GM12875 (cell line): ENCODE measurements at regions not wholly inside any gene's neighbourhood (a gene's known extent, or its start where the extent isn't known, plus 50 kb on each side); places are given as distances from the start of the nearest gene placed in this dataset.
"Not testable (repeated sequence)": the region's sequence is repeated elsewhere in the genome, so short reads cannot be mapped to it uniquely, and the experiment has no call there.

Source experiments
- H3K4me3 ChIP-seq: one replicate; pipeline ENCODE4 v1.5.1; 2011; ENCODE audit warnings: low read depth, low read length, control low read depth
- TF ChIP-seq, protein P1 (sequence below): IDR thresholded peaks from 2 replicates; pipeline ENCODE4 v1.5.1; 2011; ENCODE audit warnings: low read depth, mild to moderate bottlenecking, control low read depth, inconsistent platforms, low read length, moderate library complexity, borderline replicate concordance; ENCODE audit not compliant: insufficient read depth

DNA sequence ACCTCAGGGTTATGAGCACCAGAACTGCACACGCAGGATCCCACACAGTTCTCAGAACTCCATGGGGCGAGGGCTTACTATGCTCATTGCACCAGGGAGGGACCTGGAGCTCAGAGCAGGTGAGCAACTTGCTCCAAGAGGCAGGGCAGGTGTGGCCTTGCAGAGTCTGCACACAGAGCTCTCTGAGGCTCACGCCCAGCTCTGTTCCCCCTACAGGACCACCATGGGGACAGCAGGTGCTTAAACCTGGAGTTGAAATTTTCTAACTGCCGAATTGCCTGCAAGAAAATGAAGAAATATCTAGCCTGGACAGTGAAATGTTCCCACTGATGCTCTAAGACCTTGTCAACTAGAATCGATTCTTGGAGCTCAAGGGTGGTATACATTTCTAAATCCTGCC lies 49.9 kb upstream of the MSMB start:
- H3K4me3 ChIP-seq, result not testable (repeated sequence)

- H3K4me3 ChIP-seq, result no peak overlapping the region
These were observed 50.4 kb upstream of the MSMB start for GRCh38 chr10:46096446-46096845.

GRCh38 chr10:46096909-46097575 lies 51.0 kb upstream of the MSMB start:
- TF ChIP-seq, protein P1, sequence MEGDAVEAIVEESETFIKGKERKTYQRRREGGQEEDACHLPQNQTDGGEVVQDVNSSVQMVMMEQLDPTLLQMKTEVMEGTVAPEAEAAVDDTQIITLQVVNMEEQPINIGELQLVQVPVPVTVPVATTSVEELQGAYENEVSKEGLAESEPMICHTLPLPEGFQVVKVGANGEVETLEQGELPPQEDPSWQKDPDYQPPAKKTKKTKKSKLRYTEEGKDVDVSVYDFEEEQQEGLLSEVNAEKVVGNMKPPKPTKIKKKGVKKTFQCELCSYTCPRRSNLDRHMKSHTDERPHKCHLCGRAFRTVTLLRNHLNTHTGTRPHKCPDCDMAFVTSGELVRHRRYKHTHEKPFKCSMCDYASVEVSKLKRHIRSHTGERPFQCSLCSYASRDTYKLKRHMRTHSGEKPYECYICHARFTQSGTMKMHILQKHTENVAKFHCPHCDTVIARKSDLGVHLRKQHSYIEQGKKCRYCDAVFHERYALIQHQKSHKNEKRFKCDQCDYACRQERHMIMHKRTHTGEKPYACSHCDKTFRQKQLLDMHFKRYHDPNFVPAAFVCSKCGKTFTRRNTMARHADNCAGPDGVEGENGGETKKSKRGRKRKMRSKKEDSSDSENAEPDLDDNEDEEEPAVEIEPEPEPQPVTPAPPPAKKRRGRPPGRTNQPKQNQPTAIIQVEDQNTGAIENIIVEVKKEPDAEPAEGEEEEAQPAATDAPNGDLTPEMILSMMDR, result no peak
- H3K4me3 ChIP-seq, result no peak overlapping the region

More at GRCh38 chr10:46096446-46096845, 50.4 kb upstream of the MSMB start:
- TF ChIP-seq, protein P1, result no peak

- no peak overlapping the region for H3K4me3 ChIP-seq
- TF ChIP-seq, protein P1, result no peak
These were observed 51.7 kb upstream of the MSMB start for GRCh38 chr10:46097576-46098317.

DNA sequence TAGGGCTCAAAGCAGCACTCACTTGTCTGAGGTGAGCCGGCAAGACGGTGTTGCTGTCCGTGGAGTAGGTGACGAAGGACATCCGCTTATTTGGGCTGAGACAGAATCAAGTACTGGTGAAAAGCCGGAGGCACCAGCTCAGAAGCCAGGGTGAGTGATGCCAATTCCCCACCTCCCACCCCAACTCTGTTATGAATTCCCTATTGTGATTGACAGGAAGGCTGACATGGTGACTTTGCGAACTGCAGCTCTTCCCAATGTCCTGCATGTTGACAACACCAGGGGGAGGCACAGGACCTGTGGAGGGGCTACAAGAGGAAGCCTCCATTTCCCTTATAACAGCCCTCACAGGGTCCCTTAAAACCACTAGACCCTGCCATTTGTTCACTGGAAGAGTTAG lies 52.3 kb upstream of the MSMB start:
- TF ChIP-seq, protein P1, result no peak

DNA sequence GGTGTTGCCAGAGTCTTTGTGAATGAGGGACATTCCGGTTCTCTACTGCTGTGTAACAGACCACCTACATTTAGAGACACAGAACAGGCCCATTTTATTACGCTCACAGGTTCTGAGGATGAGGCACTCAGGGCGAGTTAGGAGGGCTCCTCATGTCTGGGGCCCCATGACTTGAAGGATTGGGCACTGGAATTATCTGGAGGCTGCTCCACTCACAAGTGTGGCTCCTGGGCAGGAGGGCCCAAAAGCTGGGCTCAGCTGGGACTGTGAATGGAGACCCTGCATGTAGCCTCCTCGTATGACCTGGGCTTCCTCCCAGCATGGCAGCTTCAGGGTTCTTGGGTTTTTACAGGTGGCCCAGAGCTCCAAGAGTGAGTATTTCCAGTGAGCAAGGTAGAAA lies 52.9 kb upstream of the MSMB start:
- not testable (repeated sequence) for H3K4me3 ChIP-seq

More for the DNA sequence above, 52.3 kb upstream of the MSMB start:
- H3K4me3 ChIP-seq, result no peak overlapping the region

GRCh38 chr10:46104071-46104585 lies 58.1 kb upstream of the MSMB start:
- TF ChIP-seq, protein P1, result no peak
- no peak overlapping the region for H3K4me3 ChIP-seq

GRCh38 chr10:46105416-46105815 lies 59.3 kb upstream of the MSMB start:
- H3K4me3 ChIP-seq, result not testable (repeated sequence)

DNA sequence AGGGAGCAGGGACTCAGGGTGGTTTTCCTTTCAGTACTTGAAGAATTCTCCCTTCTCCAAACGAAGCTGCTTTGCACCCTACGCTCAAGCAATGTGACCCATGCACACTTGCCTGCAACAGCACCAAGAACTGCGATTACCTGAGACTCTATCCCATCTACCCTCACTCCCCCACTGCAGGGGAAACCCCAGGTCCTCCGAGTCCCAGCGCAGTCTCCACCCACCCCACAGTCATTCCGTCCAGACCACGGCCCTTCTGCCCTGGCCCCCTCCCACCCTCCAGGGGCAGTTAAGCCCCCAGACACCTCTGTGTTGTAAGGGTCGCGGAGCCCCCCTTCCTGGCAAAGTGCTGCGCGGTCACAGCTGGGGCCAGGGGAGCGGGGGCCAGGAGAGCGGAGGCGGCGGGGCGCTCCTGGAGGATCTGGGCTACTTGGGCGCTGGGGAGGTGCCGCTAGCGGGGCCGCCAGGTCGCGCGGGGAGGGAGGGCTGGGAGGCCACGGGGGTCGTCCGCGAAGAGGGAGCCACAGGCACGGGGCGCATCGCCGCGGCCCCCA lies 59.9 kb upstream of the MSMB start:
- H3K4me3 ChIP-seq, result peak overlapping the region; percentile 36
